H1 (cell line): ENCODE measurements at regions not wholly inside any gene's neighbourhood (a gene's known extent, or its start where the extent isn't known, plus 50 kb on each side); places are given as distances from the start of the nearest gene placed in this dataset.
"Not testable (repeated sequence)": the region's sequence is repeated elsewhere in the genome, so short reads cannot be mapped to it uniquely, and the experiment has no call there.

Experiments
- CTCF ChIA-PET: fragments of 300-600 bp; sonication (Branson Sonifier 250); formaldehyde crosslinking; loops from one replicate; lab custom pipeline; 2021; ENCODE audit not compliant: partially characterized antibody; lab: Charles Lee
- POLR2A ChIA-PET: fragments of 300-600 bp; sonication (Branson Sonifier 250); formaldehyde crosslinking; loops from one replicate; lab custom pipeline; 2021; ENCODE audit warnings: inconsistent platforms; ENCODE audit not compliant: partially characterized antibody; lab: Charles Lee
- DNase-seq, 2 experiments: peaks; one replicate each; pipeline versions ENCODE4 v3.0.0 to v3.0.0-alpha.2; 2010 to 2022; ENCODE audit warnings: low spot score in 2 of 2, low read depth in 1 of 2, mixed read lengths in 1 of 2
- FAIRE-seq: peaks from 2 replicates; lab custom pipeline; 2011; peaks lifted over from hg19 to GRCh38; lab: Jason Lieb, UNC
- H2AFZ ChIP-seq: 2 replicates; pipeline ENCODE4 v1.8.1; 2012; ENCODE audit warnings: low read length, inconsistent platforms
- H2AK5ac ChIP-seq: 2 replicates; pipeline ENCODE4 v1.6.1; 2013; ENCODE audit warnings: low read depth, low read length
- H2BK120ac ChIP-seq: replicated peaks from 2 replicates; pipeline ENCODE3; 2013; ENCODE audit warnings: low read depth, low read length, inconsistent platforms
- H2BK12ac ChIP-seq: 2 replicates; pipeline ENCODE4 v1.6.1; 2013; ENCODE audit warnings: low read depth, low read length
- H2BK15ac ChIP-seq: 2 replicates; pipeline ENCODE4 v1.6.1; 2013; ENCODE audit warnings: low read length
- H2BK20ac ChIP-seq: 2 replicates; pipeline ENCODE4 v1.6.1; 2013; ENCODE audit warnings: low read length
- H2BK5ac ChIP-seq: 2 replicates; pipeline ENCODE4 v1.6.1; 2013; ENCODE audit warnings: low read depth, low read length
- H3K14ac ChIP-seq: 2 replicates; pipeline ENCODE4 v1.6.1; 2013; ENCODE audit warnings: inconsistent platforms; ENCODE audit not compliant: insufficient read length
- H3K18ac ChIP-seq: 2 replicates; pipeline ENCODE4 v1.6.1; 2013; ENCODE audit warnings: low read length; ENCODE audit errors: extremely low read depth
- H3K23ac ChIP-seq: 2 replicates; pipeline ENCODE4 v1.6.1; 2013; ENCODE audit warnings: inconsistent platforms; ENCODE audit not compliant: insufficient read length
- H3K23me2 ChIP-seq: 2 replicates; pipeline ENCODE4 v1.6.1; 2013; ENCODE audit warnings: low read depth, low read length
- H3K27ac ChIP-seq: 2 replicates; pipeline ENCODE4 v1.6.1; 2011; ENCODE audit warnings: low read depth, low read length, inconsistent platforms
- H3K27me3 ChIP-seq, 4 experiments: replicated peaks in 1 of 4; 1 replicate in 1 of 4; 2 replicates in 3 of 4; pipeline versions ENCODE4 v1.6.1 to v1.8.1; 2011 to 2013; ENCODE audit warnings: low read length in 3 of 4, mild to moderate bottlenecking in 3 of 4, inconsistent platforms in 2 of 4, mixed read lengths in 2 of 4, moderate library complexity in 1 of 4; ENCODE audit not compliant: control insufficient read depth in 3 of 4, insufficient read depth in 3 of 4; ENCODE audit errors: extremely low read depth in 1 of 4
- H3K36me3 ChIP-seq, 4 experiments: 2 replicates each; pipeline versions ENCODE4 v1.6.1 to v1.8.1; 2011 to 2013; ENCODE audit warnings: mild to moderate bottlenecking in 4 of 4, low read length in 3 of 4, moderate library complexity in 2 of 4, control low read depth in 1 of 4, inconsistent platforms in 1 of 4; ENCODE audit not compliant: insufficient read depth in 4 of 4, control insufficient read depth in 2 of 4
- H3K4ac ChIP-seq: replicated peaks from 2 replicates; pipeline ENCODE3; 2013; ENCODE audit warnings: low read length, low read depth, mixed read lengths, inconsistent platforms; ENCODE audit not compliant: insufficient read length
- H3K4me1 ChIP-seq, 4 experiments: replicated peaks in 1 of 4; 1 replicate in 1 of 4; 2 replicates in 3 of 4; pipeline versions ENCODE4 v1.6.1 to v1.8.1; 2011 to 2013; ENCODE audit warnings: low read length in 3 of 4, inconsistent platforms in 2 of 4, mixed read lengths in 1 of 4; ENCODE audit not compliant: insufficient read depth in 4 of 4, control insufficient read depth in 3 of 4
- H3K4me2 ChIP-seq, 2 experiments: 2 replicates each; pipeline versions ENCODE4 v1.6.1 to v1.8.1; 2011 to 2013; ENCODE audit warnings: low read depth in 2 of 2, low read length in 2 of 2, control low read depth in 1 of 2, inconsistent platforms in 1 of 2, mild to moderate bottlenecking in 1 of 2; ENCODE audit not compliant: insufficient read depth in 1 of 2
- H3K4me3 ChIP-seq, 4 experiments: fragments of 200-600, 300-600 bp in 1 of 4; sonication (generic), shearing (Covaris generic), sonication (Bioruptor Twin) in 1 of 4; 2 replicates each; pipeline versions ENCODE4 v1.5.1 to v1.8.1; 2011 to 2016; ENCODE audit warnings: low read length in 4 of 4, low read depth in 3 of 4, control low read depth in 2 of 4, inconsistent platforms in 2 of 4, mild to moderate bottlenecking in 2 of 4, mixed read lengths in 1 of 4, moderate library complexity in 1 of 4; ENCODE audit not compliant: insufficient read depth in 2 of 4; ENCODE audit errors: extremely low read depth in 1 of 4
- H3K56ac ChIP-seq: replicated peaks from 2 replicates; pipeline ENCODE3; 2013; ENCODE audit warnings: low read depth, mild to moderate bottlenecking, mixed read lengths, low read length, inconsistent platforms; ENCODE audit not compliant: insufficient read length
- H3K79me1 ChIP-seq: 2 replicates; pipeline ENCODE4 v1.6.1; 2013; ENCODE audit warnings: low read depth, low read length, control low read depth
- H3K79me2 ChIP-seq, 2 experiments: 2 replicates each; pipeline versions ENCODE4 v1.6.1 to v1.8.1; 2012 to 2013; ENCODE audit warnings: low read length in 2 of 2, mild to moderate bottlenecking in 2 of 2, inconsistent platforms in 1 of 2; ENCODE audit not compliant: insufficient read depth in 2 of 2, control insufficient read depth in 1 of 2
- H3K9ac ChIP-seq, 4 experiments: replicated peaks in 1 of 4; 1 replicate in 1 of 4; 2 replicates in 3 of 4; pipeline versions ENCODE4 v1.6.1 to v1.8.1; 2011 to 2013; ENCODE audit warnings: low read depth in 3 of 4, low read length in 3 of 4, control low read depth in 2 of 4, mild to moderate bottlenecking in 2 of 4, moderate library complexity in 2 of 4, inconsistent platforms in 1 of 4; ENCODE audit errors: extremely low read depth in 1 of 4
- H3K9me3 ChIP-seq, 2 experiments: 2 replicates each; pipeline versions ENCODE4 v1.6.1 to v1.8.1; 2012 to 2013; ENCODE audit warnings: mild to moderate bottlenecking in 2 of 2, moderate library complexity in 2 of 2, control low read depth in 1 of 2, inconsistent platforms in 1 of 2, low read depth in 1 of 2, low read length in 1 of 2, mixed read lengths in 1 of 2; ENCODE audit not compliant: insufficient read depth in 2 of 2
- H4K20me1 ChIP-seq, 2 experiments: replicated peaks in 1 of 2; 2 replicates each; pipeline versions ENCODE3 to v1.8.1; 2011 to 2013; ENCODE audit warnings: inconsistent platforms in 2 of 2, low read length in 2 of 2, mild to moderate bottlenecking in 1 of 2; ENCODE audit not compliant: insufficient read depth in 2 of 2, control insufficient read depth in 1 of 2
- H4K5ac ChIP-seq: 2 replicates; pipeline ENCODE4 v1.6.1; 2013; ENCODE audit warnings: low read length, low read depth, mixed read lengths, inconsistent platforms; ENCODE audit not compliant: insufficient read length
- H4K8ac ChIP-seq: 2 replicates; pipeline ENCODE4 v1.8.0; 2013; ENCODE audit warnings: mild to moderate bottlenecking, moderate library complexity, low read length, inconsistent platforms; ENCODE audit not compliant: insufficient read depth; ENCODE audit errors: extremely low read depth
- H4K91ac ChIP-seq: replicated peaks from 2 replicates; pipeline ENCODE3; 2013; ENCODE audit warnings: low read length, mixed read lengths, inconsistent platforms; ENCODE audit not compliant: insufficient read length
- WGBS, 2 experiments: shearing (Covaris generic) in 1 of 2; methylation state at CpG; one replicate each; pipeline versions ENCODE4 v1.1.6 to v1.1.7; 2013 to 2015; ENCODE audit warnings: low lambda C conversion rate in 2 of 2, mixed read lengths in 2 of 2, inconsistent platforms in 1 of 2, low coverage in 1 of 2, missing lambda C conversion rate in 1 of 2; ENCODE audit not compliant: insufficient replicate concordance in 2 of 2, insufficient coverage in 1 of 2, insufficient read length in 1 of 2; ENCODE audit errors: extremely low coverage in 1 of 2, missing lambda C conversion rate in 1 of 2; 5-methylcytosine and 5-hydroxymethylcytosine counted together

GRCh38 chr5:125691738-125692530, 731.3 kb upstream of the GRAMD2B start:
- H2BK120ac ChIP-seq, H3K79me1 ChIP-seq, H3K27me3 ChIP-seq, H4K5ac ChIP-seq, H3K56ac ChIP-seq, H2BK20ac ChIP-seq, H3K27ac ChIP-seq, CTCF ChIA-PET, H3K23me2 ChIP-seq, H3K18ac ChIP-seq, DNase-seq, H3K14ac ChIP-seq, H4K8ac ChIP-seq, H3K23ac ChIP-seq, H3K4me2 ChIP-seq, H2BK5ac ChIP-seq, H4K91ac ChIP-seq, H2AK5ac ChIP-seq, H2AFZ ChIP-seq, H3K4me3 ChIP-seq, H3K9ac ChIP-seq, H3K4ac ChIP-seq, H2BK15ac ChIP-seq, H3K36me3 ChIP-seq, H3K4me1 ChIP-seq, H4K20me1 ChIP-seq, H3K79me2 ChIP-seq, FAIRE-seq, POLR2A ChIA-PET, H2BK12ac ChIP-seq: not testable (repeated sequence)
- peaks cover 4 to 14% of the 10 kb centered on the region in 2 experiments; a peak in 1 of 4 replicates for H3K9me3 ChIP-seq
- WGBS, 2 experiments = 91% methylated on average over 7 of the region's 7 CpGs; no CpG with 5 or more reads in 1 of the 2 experiments
